BE2C (cell line): ENCODE measurements at regions not wholly inside any gene's neighbourhood (a gene's known extent, or its start where the extent isn't known, plus 50 kb on each side); places are given as distances from the start of the nearest gene placed in this dataset.

Experiments used
- DNase-seq: peaks from one replicate; pipeline ENCODE4 v3.0.0-alpha.2; 2020
- H3K27me3 ChIP-seq: fragments of 250-450 bp; sonication (Bioruptor Pico); 2 replicates; pipeline ENCODE4 v1.5.1; 2020; ENCODE audit warnings: mild to moderate bottlenecking
- H3K36me3 ChIP-seq: fragments of 250-450 bp; sonication (Bioruptor Pico); 2 replicates; pipeline ENCODE4 v1.5.1; 2020; ENCODE audit warnings: mild to moderate bottlenecking
- H3K4me1 ChIP-seq: fragments of 250-450 bp; sonication (Bioruptor Pico); 2 replicates; pipeline ENCODE4 v1.5.1; 2020
- H3K4me3 ChIP-seq: 2 replicates; pipeline ENCODE4 v1.5.1; 2011; ENCODE audit warnings: low read depth, low read length
- H3K9me3 ChIP-seq: fragments of 250-450 bp; sonication (Bioruptor Pico); 2 replicates; pipeline ENCODE4 v1.5.1; 2020
- TF ChIP-seq, protein P1 (sequence below): IDR thresholded peaks from 2 replicates; pipeline ENCODE4 v1.5.1; 2012; ENCODE audit warnings: mild to moderate bottlenecking, low read depth, low read length

DNA sequence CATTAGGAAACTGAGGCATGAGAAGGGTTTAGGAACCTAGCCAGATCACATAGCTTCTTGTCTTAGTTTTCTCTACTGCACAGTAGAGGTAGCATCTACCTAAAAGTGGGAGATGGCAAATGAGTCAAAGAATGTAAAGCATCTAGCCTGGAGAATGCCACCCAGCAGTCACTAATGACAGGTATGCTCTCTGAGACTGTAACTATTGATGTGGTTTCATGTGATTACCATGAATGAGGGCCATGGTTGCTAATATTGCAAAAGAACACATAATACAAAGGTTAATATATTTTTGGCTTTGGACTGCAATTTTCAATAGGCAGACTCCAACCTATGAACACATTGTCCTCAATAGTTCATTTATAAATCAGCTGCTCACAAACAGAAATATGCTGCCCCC, 389.9 kb downstream of the GRIN2B start:
- Histone ChIP-seq H3K4me1 (no peaks in the 10 kb centered on the region), H3K27me3 (no peaks in the 10 kb centered on the region), H3K4me3 (no peak overlapping the region), H3K36me3 (no peaks in the 10 kb centered on the region), H3K9me3 (no peaks in the 10 kb centered on the region)
- TF ChIP-seq, protein P1, sequence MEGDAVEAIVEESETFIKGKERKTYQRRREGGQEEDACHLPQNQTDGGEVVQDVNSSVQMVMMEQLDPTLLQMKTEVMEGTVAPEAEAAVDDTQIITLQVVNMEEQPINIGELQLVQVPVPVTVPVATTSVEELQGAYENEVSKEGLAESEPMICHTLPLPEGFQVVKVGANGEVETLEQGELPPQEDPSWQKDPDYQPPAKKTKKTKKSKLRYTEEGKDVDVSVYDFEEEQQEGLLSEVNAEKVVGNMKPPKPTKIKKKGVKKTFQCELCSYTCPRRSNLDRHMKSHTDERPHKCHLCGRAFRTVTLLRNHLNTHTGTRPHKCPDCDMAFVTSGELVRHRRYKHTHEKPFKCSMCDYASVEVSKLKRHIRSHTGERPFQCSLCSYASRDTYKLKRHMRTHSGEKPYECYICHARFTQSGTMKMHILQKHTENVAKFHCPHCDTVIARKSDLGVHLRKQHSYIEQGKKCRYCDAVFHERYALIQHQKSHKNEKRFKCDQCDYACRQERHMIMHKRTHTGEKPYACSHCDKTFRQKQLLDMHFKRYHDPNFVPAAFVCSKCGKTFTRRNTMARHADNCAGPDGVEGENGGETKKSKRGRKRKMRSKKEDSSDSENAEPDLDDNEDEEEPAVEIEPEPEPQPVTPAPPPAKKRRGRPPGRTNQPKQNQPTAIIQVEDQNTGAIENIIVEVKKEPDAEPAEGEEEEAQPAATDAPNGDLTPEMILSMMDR: no peak
- DNase-seq: no peak

DNA sequence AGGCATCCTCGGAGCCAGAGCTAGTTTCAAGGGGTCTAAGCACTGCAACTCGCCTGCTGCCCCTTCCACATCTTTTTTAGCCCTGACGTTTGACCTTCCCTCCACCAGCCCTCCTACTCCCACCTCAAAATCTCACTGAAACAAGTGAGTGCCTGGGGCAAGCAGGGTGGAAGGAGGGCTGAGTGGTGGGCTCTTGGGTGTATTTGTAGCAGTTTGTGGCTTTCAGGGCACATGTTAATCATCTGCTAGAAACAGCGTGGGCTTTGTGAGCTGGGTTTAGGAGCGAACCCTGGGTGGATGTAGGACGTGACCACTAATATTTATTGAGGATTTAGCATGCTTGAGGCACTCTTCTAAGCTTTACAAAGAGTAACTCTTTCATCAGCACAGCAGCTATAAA, 390.3 kb downstream of the GRIN2B start:
- no peak for DNase-seq
- TF ChIP-seq, protein P1: no peak
- no peaks in the 10 kb centered on the region for H3K36me3 ChIP-seq
- H3K4me1 ChIP-seq: no peaks in the 10 kb centered on the region
- no peaks in the 10 kb centered on the region for H3K27me3 ChIP-seq
- no peaks in the 10 kb centered on the region for H3K9me3 ChIP-seq
- no peak overlapping the region for H3K4me3 ChIP-seq

DNA sequence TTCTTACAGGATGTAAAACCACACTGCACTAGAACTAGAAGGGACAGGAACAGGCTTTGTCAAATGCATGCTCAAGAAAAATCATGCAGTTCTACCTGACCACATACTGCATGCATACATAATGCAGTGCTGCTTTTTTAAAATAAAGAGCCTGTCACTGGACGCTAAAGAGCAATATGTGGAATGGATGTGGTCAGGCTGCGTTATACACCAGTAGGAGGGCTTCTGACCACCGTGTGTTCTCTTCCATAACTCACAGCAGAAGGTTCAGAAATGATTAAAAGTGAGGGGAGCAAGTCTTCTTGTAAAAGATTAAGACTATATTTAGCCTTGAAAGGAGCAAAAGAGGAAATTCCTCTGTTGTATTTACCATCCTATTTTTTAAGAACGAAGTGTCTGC, 392.0 kb downstream of the EMP1 start:
- DNase-seq: no peak
- Histone ChIP-seq H3K9me3 (no peaks in the 10 kb centered on the region), H3K36me3 (no peaks in the 10 kb centered on the region), H3K4me3 (no peak overlapping the region), H3K27me3 (peaks cover 5% of the 10 kb centered on the region; the same call in 1 of the 2 replicates), H3K4me1 (no peaks in the 10 kb centered on the region)
- TF ChIP-seq, protein P1: no peak

DNA sequence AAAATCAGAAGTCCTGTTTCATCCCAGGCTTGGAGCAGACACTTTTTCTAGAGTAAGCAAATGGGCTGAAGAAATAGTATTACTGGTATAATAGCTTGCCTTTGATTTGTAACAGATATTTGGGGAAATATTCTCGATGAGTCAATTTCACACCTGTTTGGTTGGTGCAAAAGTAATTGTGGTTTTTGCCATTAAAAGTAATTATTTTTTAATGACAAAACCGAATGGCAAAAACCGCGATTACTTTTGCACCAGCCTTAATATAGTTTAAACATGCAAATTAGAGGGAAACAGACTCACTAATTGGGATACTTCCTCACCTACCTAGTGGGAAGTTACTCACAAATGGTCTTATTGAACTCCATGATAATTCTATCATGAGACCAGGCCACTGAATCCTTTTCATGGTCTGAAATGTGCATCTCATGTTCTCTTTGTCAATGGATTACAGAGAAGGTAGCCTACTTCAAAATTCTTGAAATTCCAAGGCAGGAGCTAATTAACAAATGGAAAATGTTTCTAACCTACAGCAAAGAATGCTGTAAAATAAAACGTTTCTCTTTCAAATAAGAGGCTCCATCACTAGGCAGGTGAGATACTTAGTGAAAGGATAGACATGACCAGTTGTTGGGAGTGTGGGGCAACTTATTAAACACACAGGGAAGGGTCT, 391.3 kb downstream of the EMP1 start:
- H3K27me3 ChIP-seq: peaks cover 5% of the 10 kb centered on the region; the same call in 1 of the 2 replicates
- TF ChIP-seq, protein P1: no peak
- no peak overlapping the region for H3K4me3 ChIP-seq
- H3K4me1 ChIP-seq: no peaks in the 10 kb centered on the region
- DNase-seq: no peak
- H3K9me3 ChIP-seq: no peaks in the 10 kb centered on the region
- no peaks in the 10 kb centered on the region for H3K36me3 ChIP-seq

DNA sequence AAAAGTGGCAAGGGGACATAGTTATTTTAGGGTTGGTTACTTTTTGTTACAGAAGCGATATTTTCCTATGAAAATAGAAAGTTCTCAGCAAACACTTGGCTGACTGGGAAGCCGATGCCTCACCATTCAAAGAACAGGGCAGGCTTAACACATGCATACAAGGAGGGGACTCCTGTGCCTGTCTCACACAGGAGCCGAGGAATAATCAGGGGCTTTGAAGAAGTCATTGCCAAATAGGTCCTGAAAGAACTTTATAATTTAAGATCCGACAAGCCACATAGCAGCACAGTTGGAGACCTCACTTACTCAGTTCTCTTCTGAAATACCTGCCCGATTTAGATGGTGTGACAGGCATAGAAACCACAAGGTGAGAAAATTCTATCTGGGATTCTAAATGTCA, 389.8 kb downstream of the EMP1 start:
- TF ChIP-seq, protein P1: no peak
- Histone ChIP-seq H3K4me1 (no peaks in the 10 kb centered on the region), H3K4me3 (no peak overlapping the region), H3K9me3 (no peaks in the 10 kb centered on the region), H3K27me3 (peaks cover 5% of the 10 kb centered on the region; the same call in 1 of the 2 replicates), H3K36me3 (no peaks in the 10 kb centered on the region)
- no peak for DNase-seq

DNA sequence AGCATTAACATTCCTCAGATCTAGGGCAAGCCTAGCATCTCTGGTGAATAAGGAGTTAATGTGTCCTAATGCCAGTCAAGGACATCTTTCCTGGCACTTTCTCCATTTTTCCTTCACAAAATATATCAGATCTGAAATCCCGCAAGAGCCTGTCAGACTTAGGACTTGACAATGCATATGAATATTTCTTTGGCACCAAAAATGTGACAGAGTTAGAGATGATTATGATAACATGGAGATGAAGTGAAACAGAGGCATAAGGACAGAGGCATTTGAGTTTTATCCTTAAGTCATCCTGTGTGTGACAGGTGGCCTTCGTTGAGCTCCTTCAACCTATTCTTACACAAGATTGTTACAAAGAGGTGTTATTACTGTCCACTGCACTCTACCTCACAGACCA, 388.0 kb downstream of the EMP1 start:
- DNase-seq: no peak
- TF ChIP-seq, protein P1: no peak
- H3K9me3 ChIP-seq: no peaks in the 10 kb centered on the region

More for the DNA sequence above, 388.0 kb downstream of the EMP1 start:
- Histone ChIP-seq H3K4me1 (no peaks in the 10 kb centered on the region), H3K27me3 (peaks cover 5% of the 10 kb centered on the region; the same call in 1 of the 2 replicates), H3K36me3 (no peaks in the 10 kb centered on the region), H3K4me3 (no peak overlapping the region)
